IMR-90 (cell line): ENCODE measurements at regions not wholly inside any gene's neighbourhood (a gene's known extent, or its start where the extent isn't known, plus 50 kb on each side); places are given as distances from the start of the nearest gene placed in this dataset.

Source experiments
- ATAC-seq: fragments of 200-7000 bp; cut with Tn5 transposase; 2 replicates; pipeline ENCODE4 v1.9.1; 2020; ENCODE audit warnings: low read depth, mild to moderate bottlenecking, moderate library complexity
- BruUV-seq: library from RNA; stranded (reverse); fragments of 400-500 nt; replicated peaks from 2 replicates; lab custom pipeline; 2021; lab: Mats Ljungman, UMichigan
- CTCF ChIA-PET: fragments of 300-600 bp; formaldehyde crosslinking; extraction: SDS; loops from one replicate; lab custom pipeline; 2021; ENCODE audit warnings: antibody characterized with exemption; lab: Yijun Ruan, JAX
- POLR2A ChIA-PET: fragments of 300-600 bp; sonication (Branson Sonifier 250); formaldehyde crosslinking; loops from one replicate; lab custom pipeline; 2022; ENCODE audit warnings: antibody characterized with exemption; ENCODE audit not compliant: unreplicated experiment; lab: Charles Lee
- DNase-seq: peaks from one replicate; pipeline ENCODE4 v3.0.0; 2013
- H2AFZ ChIP-seq: replicated peaks from 2 replicates; pipeline ENCODE3; 2013; ENCODE audit warnings: low read length, mild to moderate bottlenecking; ENCODE audit not compliant: poor library complexity
- H2AK5ac ChIP-seq: 2 replicates; pipeline ENCODE4 v1.6.1; 2013; ENCODE audit warnings: low read depth, low read length, inconsistent platforms
- H2AK9ac ChIP-seq: replicated peaks from 2 replicates; pipeline ENCODE3; 2013; ENCODE audit warnings: mild to moderate bottlenecking, low read depth, low read length, moderate library complexity; ENCODE audit not compliant: poor library complexity
- H2BK120ac ChIP-seq: 2 replicates; pipeline ENCODE4 v1.6.1; 2013; ENCODE audit warnings: low read depth, low read length, inconsistent platforms
- H2BK15ac ChIP-seq: 3 replicates; pipeline ENCODE4 v1.6.1; 2013; ENCODE audit warnings: low read depth, low read length, inconsistent platforms
- H2BK20ac ChIP-seq: 2 replicates; pipeline ENCODE4 v1.6.1; 2013; ENCODE audit warnings: low read depth, mild to moderate bottlenecking, inconsistent platforms, low read length, moderate library complexity
- H2BK5ac ChIP-seq: 2 replicates; pipeline ENCODE4 v1.6.1; 2013; ENCODE audit warnings: mild to moderate bottlenecking, low read depth, low read length, inconsistent platforms; ENCODE audit not compliant: poor library complexity, severe bottlenecking
- H3K14ac ChIP-seq: replicated peaks from 2 replicates; pipeline ENCODE4 v1.6.1; 2013; ENCODE audit warnings: low read depth, low read length, inconsistent platforms
- H3K18ac ChIP-seq: 2 replicates; pipeline ENCODE4 v1.6.1; 2013; ENCODE audit warnings: low read depth, low read length, control low read depth
- H3K23ac ChIP-seq: 2 replicates; pipeline ENCODE4 v1.6.1; 2013; ENCODE audit warnings: low read depth, low read length, inconsistent platforms
- H3K27ac ChIP-seq: 2 replicates; pipeline ENCODE4 v1.5.1; 2013; ENCODE audit warnings: mild to moderate bottlenecking, control low read depth, low read length; ENCODE audit not compliant: insufficient read depth
- H3K27me3 ChIP-seq: 2 replicates; pipeline ENCODE4 v1.6.1; 2013; ENCODE audit warnings: low read length; ENCODE audit not compliant: control insufficient read depth, insufficient read depth
- H3K36me3 ChIP-seq: 2 replicates; pipeline ENCODE4 v1.6.1; 2013; ENCODE audit warnings: low read length, mixed read lengths; ENCODE audit not compliant: control insufficient read depth, insufficient read depth
- H3K4ac ChIP-seq: 2 replicates; pipeline ENCODE4 v1.6.1; 2013; ENCODE audit warnings: low read depth, low read length, inconsistent platforms
- H3K4me1 ChIP-seq: 2 replicates; pipeline ENCODE4 v1.6.1; 2013; ENCODE audit warnings: low read length, mixed read lengths; ENCODE audit not compliant: control insufficient read depth, insufficient read depth
- H3K4me2 ChIP-seq: 2 replicates; pipeline ENCODE4 v1.6.1; 2013; ENCODE audit warnings: low read depth, mild to moderate bottlenecking, control low read depth, low read length, moderate library complexity
- H3K4me3 ChIP-seq: 2 replicates; pipeline ENCODE4 v1.5.1; 2013; ENCODE audit warnings: low read depth, mild to moderate bottlenecking, control low read depth, low read length, moderate library complexity; ENCODE audit not compliant: insufficient read depth
- H3K56ac ChIP-seq: 2 replicates; pipeline ENCODE4 v1.6.1; 2013; ENCODE audit warnings: low read length, inconsistent platforms; ENCODE audit not compliant: insufficient read depth; ENCODE audit errors: extremely low read depth
- H3K79me1 ChIP-seq, 2 experiments: 2 replicates each; pipeline ENCODE4 v1.6.1; 2013; ENCODE audit warnings: low read length in 2 of 2, inconsistent platforms in 1 of 2, low read depth in 1 of 2
- H3K9ac ChIP-seq: 2 replicates; pipeline ENCODE4 v1.6.1; 2013; ENCODE audit warnings: low read depth, low read length, control low read depth
- H3K9me1 ChIP-seq: 2 replicates; pipeline ENCODE4 v1.6.1; 2013; ENCODE audit warnings: low read length, inconsistent platforms; ENCODE audit not compliant: insufficient read depth
- H3K9me3 ChIP-seq: 2 replicates; pipeline ENCODE4 v1.6.1; 2013; ENCODE audit warnings: low read length; ENCODE audit not compliant: control insufficient read depth, insufficient read depth
- H4K20me1 ChIP-seq: 2 replicates; pipeline ENCODE4 v1.6.1; 2013; ENCODE audit warnings: low read length, inconsistent platforms; ENCODE audit not compliant: insufficient read depth
- H4K5ac ChIP-seq: 2 replicates; pipeline ENCODE4 v1.6.1; 2013; ENCODE audit warnings: mild to moderate bottlenecking, low read depth, low read length, control low read depth
- H4K8ac ChIP-seq, 2 experiments: 2 replicates each; pipeline ENCODE4 v1.6.1; 2013; ENCODE audit warnings: low read depth in 2 of 2, low read length in 2 of 2, control low read depth in 1 of 2, inconsistent platforms in 1 of 2
- H4K91ac ChIP-seq: 2 replicates; pipeline ENCODE4 v1.6.1; 2013; ENCODE audit warnings: low read depth, low read length, inconsistent platforms; ENCODE audit not compliant: insufficient read depth
- CHD1 ChIP-seq: IDR thresholded peaks from 2 replicates; pipeline ENCODE4 v1.6.1; 2012; ENCODE audit warnings: low read depth, low read length, improper control_type of control experiment
- FOS ChIP-seq: fragments of 150-350 bp; IDR thresholded peaks from 2 replicates; pipeline ENCODE4 v1.6.1; 2016; ENCODE audit warnings: low read depth, low read length
- MAFK ChIP-seq: IDR thresholded peaks from 2 replicates; pipeline ENCODE4 v1.6.1; 2012; ENCODE audit warnings: low read depth, low read length, improper control_type of control experiment
- POLR2A ChIP-seq: IDR thresholded peaks from 2 replicates; pipeline ENCODE4 v1.6.1; 2012; ENCODE audit warnings: mild to moderate bottlenecking, low read depth, low read length
- RAD21 ChIP-seq: IDR thresholded peaks from 2 replicates; pipeline ENCODE4 v1.6.1; 2012; ENCODE audit warnings: low read length, improper control_type of control experiment
- RCOR1 ChIP-seq: IDR thresholded peaks from 2 replicates; pipeline ENCODE4 v1.6.1; 2012; ENCODE audit warnings: mild to moderate bottlenecking, low read length, improper control_type of control experiment; ENCODE audit not compliant: insufficient replicate concordance
- USF2 ChIP-seq: fragments of 150-350 bp; IDR thresholded peaks from 2 replicates; pipeline ENCODE4 v1.6.1; 2017; ENCODE audit warnings: mild to moderate bottlenecking, antibody characterized with exemption, low read length, low read depth
- WGBS, 2 experiments: methylation state at CpG; one replicate each; pipeline versions ENCODE4 v1.1.5 to v1.1.7; 2013; ENCODE audit warnings: missing lambda C conversion rate in 2 of 2; ENCODE audit not compliant: insufficient read length in 1 of 2; ENCODE audit errors: extremely low coverage in 2 of 2; 5-methylcytosine and 5-hydroxymethylcytosine counted together
- dilution Hi-C: fragments of 300-500 bp; cut with HindIII; formaldehyde crosslinking; loops from one replicate; pipeline ENCODE4 v1.14.3; 2018; ENCODE audit warnings: low sequenced_read_pairs; ENCODE audit not compliant: unreplicated experiment
- in situ Hi-C: fragments of 300-500 bp; cut with MboI; formaldehyde crosslinking; loops from 3 replicates; pipeline ENCODE4 v1.14.3; 2019; ENCODE audit warnings: low sequenced_read_pairs, inconsistent platforms, mixed read lengths
- intact Hi-C: fragments of 100-400 bp; cut with micrococcal nuclease; formaldehyde crosslinking; loops from 2 replicates; pipeline ENCODE4 v1.10.0; 2022
- TF ChIP-seq, protein P1 (sequence below): conservative IDR thresholded peaks from 2 replicates; pipeline ENCODE4 v1.5.1; 2012; ENCODE audit warnings: mild to moderate bottlenecking, low read depth, low read length, improper control_type of control experiment
- TF ChIP-seq, protein P2 (sequence below): fragments of 150-350 bp; IDR thresholded peaks from 2 replicates; pipeline ENCODE4 v1.6.1; 2016; ENCODE audit warnings: low read depth, mild to moderate bottlenecking, low read length, moderate library complexity, borderline replicate concordance

GRCh38 chr20:6241591-6241990 lies 118.8 kb upstream of the FERMT1 start:
- BruUV-seq: no TSS peak
- Histone ChIP-seq H4K8ac (no peak overlapping the region), H2BK15ac (no peak overlapping the region), H3K9me1 (no peaks in the 10 kb centered on the region), H2BK20ac (no peak overlapping the region), H3K79me1 (no peaks in the 10 kb centered on the region), H2AFZ (no peak overlapping the region), H2BK5ac (no peak overlapping the region), H3K27me3 (no peaks in the 10 kb centered on the region), H4K20me1 (no peaks in the 10 kb centered on the region), H2AK9ac (no peak overlapping the region), H3K36me3 (no peaks in the 10 kb centered on the region), H3K4me1 (no peaks in the 10 kb centered on the region), H3K23ac (no peak overlapping the region), H3K9me3 (no peaks in the 10 kb centered on the region), H3K18ac (no peak overlapping the region), H2AK5ac (no peak overlapping the region), H3K14ac (no peak overlapping the region), H3K27ac (no peak overlapping the region), H3K9ac (no peak overlapping the region), H3K4me3 (no peak overlapping the region), H4K91ac (no peak overlapping the region), H3K56ac (no peak overlapping the region), H2BK120ac (no peak overlapping the region), H4K5ac (no peak overlapping the region), H3K4me2 (no peak overlapping the region), H3K4ac (no peak overlapping the region)
- POLR2A ChIA-PET: interaction anchor here (0.5 kb wide), 1 partner anchor 13 kb away, joined by 5 read pairs; no protein-coding TSS in a partner anchor
- intact Hi-C loops (no loop called here), in situ Hi-C loops (no loop called here), dilution Hi-C loops (no loop called here)
- DNase-seq: no peak
- CTCF ChIA-PET: no interaction called here
- no peak for ATAC-seq
- 80% methylated on average over 1 of the region's 1 CpG; no CpG with 5 or more reads in 1 of the 2 experiments for WGBS, 2 experiments
- TF ChIP-seq, protein P1, sequence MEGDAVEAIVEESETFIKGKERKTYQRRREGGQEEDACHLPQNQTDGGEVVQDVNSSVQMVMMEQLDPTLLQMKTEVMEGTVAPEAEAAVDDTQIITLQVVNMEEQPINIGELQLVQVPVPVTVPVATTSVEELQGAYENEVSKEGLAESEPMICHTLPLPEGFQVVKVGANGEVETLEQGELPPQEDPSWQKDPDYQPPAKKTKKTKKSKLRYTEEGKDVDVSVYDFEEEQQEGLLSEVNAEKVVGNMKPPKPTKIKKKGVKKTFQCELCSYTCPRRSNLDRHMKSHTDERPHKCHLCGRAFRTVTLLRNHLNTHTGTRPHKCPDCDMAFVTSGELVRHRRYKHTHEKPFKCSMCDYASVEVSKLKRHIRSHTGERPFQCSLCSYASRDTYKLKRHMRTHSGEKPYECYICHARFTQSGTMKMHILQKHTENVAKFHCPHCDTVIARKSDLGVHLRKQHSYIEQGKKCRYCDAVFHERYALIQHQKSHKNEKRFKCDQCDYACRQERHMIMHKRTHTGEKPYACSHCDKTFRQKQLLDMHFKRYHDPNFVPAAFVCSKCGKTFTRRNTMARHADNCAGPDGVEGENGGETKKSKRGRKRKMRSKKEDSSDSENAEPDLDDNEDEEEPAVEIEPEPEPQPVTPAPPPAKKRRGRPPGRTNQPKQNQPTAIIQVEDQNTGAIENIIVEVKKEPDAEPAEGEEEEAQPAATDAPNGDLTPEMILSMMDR: no peak
- TF ChIP-seq MAFK: no peak
- TF ChIP-seq RAD21: no peak
- TF ChIP-seq FOS: no peak
- no peak for TF ChIP-seq CHD1
- TF ChIP-seq USF2: no peak
- TF ChIP-seq, protein P2, sequence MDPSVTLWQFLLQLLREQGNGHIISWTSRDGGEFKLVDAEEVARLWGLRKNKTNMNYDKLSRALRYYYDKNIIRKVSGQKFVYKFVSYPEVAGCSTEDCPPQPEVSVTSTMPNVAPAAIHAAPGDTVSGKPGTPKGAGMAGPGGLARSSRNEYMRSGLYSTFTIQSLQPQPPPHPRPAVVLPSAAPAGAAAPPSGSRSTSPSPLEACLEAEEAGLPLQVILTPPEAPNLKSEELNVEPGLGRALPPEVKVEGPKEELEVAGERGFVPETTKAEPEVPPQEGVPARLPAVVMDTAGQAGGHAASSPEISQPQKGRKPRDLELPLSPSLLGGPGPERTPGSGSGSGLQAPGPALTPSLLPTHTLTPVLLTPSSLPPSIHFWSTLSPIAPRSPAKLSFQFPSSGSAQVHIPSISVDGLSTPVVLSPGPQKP: no peak
- TF ChIP-seq POLR2A: no peak
- no peak for TF ChIP-seq RCOR1
